Activated CD8-positive, alpha-beta T cell treated with anti-CD3 and anti-CD28 coated beads, Interleukin-2, amount 10 ng/mL, durations not matched to agents 7 days and 5 days (primary cell): ENCODE measurements at regions not wholly inside any gene's neighbourhood (a gene's known extent, or its start where the extent isn't known, plus 50 kb on each side); places are given as distances from the start of the nearest gene placed in this dataset.

ENCODE experiments used
- ATAC-seq: fragments of 150-1000 bp; cut with Tn5 transposase; one replicate; pipeline ENCODE4 v1.10.0; 2021; ENCODE audit warnings: moderate library complexity
- CTCF ChIA-PET: fragments of 350-600 bp; sonication (Branson Sonifier 250); formaldehyde crosslinking; loops from one replicate; lab custom pipeline; 2021; ENCODE audit warnings: antibody characterized with exemption; lab: Charles Lee
- POLR2A ChIA-PET: fragments of 350-600 bp; sonication (Branson Sonifier 250); formaldehyde crosslinking; loops from one replicate; lab custom pipeline; 2021; ENCODE audit warnings: antibody characterized with exemption; lab: Charles Lee
- DNase-seq: peaks from one replicate; pipeline ENCODE4 v3.0.0-alpha.2; 2020
- H3K27ac Mint-ChIP-seq: one replicate; pipeline ENCODE4 v1.8.0; 2021; ENCODE audit warnings: mild to moderate bottlenecking, mixed read lengths
- H3K27me3 Mint-ChIP-seq: one replicate; pipeline ENCODE4 v1.8.0; 2021; ENCODE audit warnings: low read depth, mixed read lengths
- H3K36me3 Mint-ChIP-seq: one replicate; pipeline ENCODE4 v1.8.0; 2021; ENCODE audit warnings: low read depth, mixed read lengths
- H3K4me1 Mint-ChIP-seq: one replicate; pipeline ENCODE4 v1.8.0; 2021; ENCODE audit warnings: low read depth, mixed read lengths
- H3K4me3 Mint-ChIP-seq: one replicate; pipeline ENCODE4 v1.8.0; 2021; ENCODE audit warnings: mild to moderate bottlenecking, mixed read lengths
- H3K9me3 Mint-ChIP-seq: one replicate; pipeline ENCODE4 v1.8.0; 2022; ENCODE audit warnings: mixed read lengths; ENCODE audit not compliant: insufficient read depth

DNA sequence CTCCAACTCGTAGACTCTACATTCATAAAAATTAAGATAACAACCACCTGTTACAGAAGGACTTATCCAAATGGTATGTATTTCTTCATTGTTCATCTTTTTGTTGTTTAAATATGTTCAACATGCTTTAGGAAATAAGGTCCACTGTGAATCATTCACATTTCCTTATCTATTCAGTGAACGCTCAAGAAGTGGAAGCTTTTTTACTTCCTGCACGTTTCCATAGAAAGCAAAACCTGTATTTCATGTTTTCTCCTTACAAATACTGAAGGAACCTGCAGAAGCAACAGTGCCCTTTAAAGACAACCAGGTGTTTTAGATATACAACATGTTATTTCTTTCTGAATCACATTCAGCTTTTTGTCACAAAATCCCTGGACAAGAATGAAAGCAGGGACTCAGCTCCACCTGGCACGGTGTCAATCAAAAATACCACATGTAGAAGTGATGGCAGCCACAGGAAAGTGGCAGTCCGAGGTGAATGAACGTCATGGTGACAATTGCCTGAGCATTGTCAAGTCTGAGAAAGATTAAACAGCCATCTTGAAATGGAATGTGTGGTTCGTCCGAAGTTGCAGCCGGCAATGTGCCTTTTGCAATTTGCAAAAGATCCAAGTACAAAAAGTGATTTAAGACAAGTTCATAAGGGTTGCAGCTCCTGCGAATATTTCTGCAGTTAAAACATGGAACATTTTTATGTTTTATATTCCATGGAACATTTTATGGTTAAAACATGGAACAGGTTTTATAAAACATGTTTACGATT is 66.7 kb upstream of the RIPOR2 start:
- no peak overlapping the region for H3K27ac Mint-ChIP-seq
- POLR2A ChIA-PET, result no interaction called here

DNA sequence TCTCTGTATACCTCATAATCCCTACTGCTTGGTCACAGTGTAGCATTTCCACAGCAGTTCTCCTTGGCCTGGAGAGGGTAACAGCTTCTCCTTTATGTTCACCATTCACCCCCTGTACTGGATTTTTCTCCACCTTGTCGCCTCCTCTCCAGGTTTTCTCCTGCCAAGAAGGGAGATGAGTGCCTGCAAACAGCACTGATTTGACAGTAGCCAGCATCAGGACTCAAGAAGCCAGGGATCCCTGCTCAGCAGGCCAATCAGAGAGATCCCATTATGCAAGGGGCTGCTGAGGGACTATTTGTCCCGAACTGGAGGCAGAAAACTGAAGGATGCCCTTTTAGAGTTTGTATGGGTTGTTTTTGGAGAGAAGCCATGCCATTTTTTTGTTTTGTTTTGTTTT is 68.6 kb upstream of the RIPOR2 start:
- POLR2A ChIA-PET, result interaction anchor here (0.8 to 2.2 kb wide), 3 partner anchors 13 to 91 kb away, joined by 3 to 6 read pairs (median 4); no protein-coding TSS in a partner anchor

More for the DNA sequence above, 66.7 kb upstream of the RIPOR2 start:
- CTCF ChIA-PET, result interaction anchor here (1.2 to 2.3 kb wide), 4 partner anchors 11 to 69 kb away, joined by 4 to 11 read pairs (median 10); partner anchors contain the start of gene RIPOR2
- no peak overlapping the region for H3K4me3 Mint-ChIP-seq
- ATAC-seq (no peak), DNase-seq (no peak)
- peaks cover 56% of the 10 kb centered on the region for H3K36me3 Mint-ChIP-seq
- no peaks in the 10 kb centered on the region for H3K27me3 Mint-ChIP-seq
- H3K9me3 Mint-ChIP-seq, result no peaks in the 10 kb centered on the region
- peaks cover 72% of the 10 kb centered on the region for H3K4me1 Mint-ChIP-seq

DNA sequence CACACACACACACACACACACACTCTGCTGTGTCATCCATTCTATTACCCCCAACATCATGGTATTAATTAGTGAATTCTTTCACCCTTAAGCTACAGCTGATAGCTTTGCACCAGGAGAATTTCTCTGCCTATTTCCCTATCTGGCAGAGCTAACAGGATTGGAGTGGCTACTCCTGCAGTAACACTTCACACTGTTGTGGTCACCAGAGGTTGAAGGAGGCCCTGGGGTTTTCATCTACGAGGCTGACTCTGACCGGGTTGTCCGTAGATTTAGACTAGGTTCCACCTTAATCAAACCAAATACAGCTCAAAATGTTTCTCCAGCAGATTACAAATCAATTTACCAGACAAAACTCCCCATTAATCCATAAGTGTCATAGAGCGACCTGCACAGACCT is 69.2 kb upstream of the RIPOR2 start:
- peaks cover 79% of the 10 kb centered on the region for H3K4me1 Mint-ChIP-seq
- ChIA-PET CTCF (interaction anchor here (1.2 to 5.7 kb wide), 11 partner anchors 9 to 148 kb away, joined by 3 to 70 read pairs (median 9); no protein-coding TSS in a partner anchor), POLR2A (interaction anchor here (0.7 to 2.2 kb wide), 4 partner anchors 14 to 92 kb away, joined by 3 to 6 read pairs (median 4); partner anchors contain the start of gene RIPOR2)
- peak overlapping the region; percentile 11 for H3K27ac Mint-ChIP-seq
- DNase-seq (no peak), ATAC-seq (no peak)
- peaks cover 57% of the 10 kb centered on the region for H3K36me3 Mint-ChIP-seq
- H3K27me3 Mint-ChIP-seq, result no peaks in the 10 kb centered on the region
- no peak overlapping the region for H3K4me3 Mint-ChIP-seq
- H3K9me3 Mint-ChIP-seq, result no peaks in the 10 kb centered on the region

More for the DNA sequence above, 68.6 kb upstream of the RIPOR2 start:
- no peaks in the 10 kb centered on the region for H3K9me3 Mint-ChIP-seq
- peaks cover 76% of the 10 kb centered on the region for H3K4me1 Mint-ChIP-seq
- H3K27me3 Mint-ChIP-seq, result no peaks in the 10 kb centered on the region
- H3K36me3 Mint-ChIP-seq, result peaks cover 58% of the 10 kb centered on the region
- ATAC-seq (no peak), DNase-seq (no peak)
- no peak overlapping the region for H3K4me3 Mint-ChIP-seq
- CTCF ChIA-PET, result interaction anchor here (1.7 to 5.7 kb wide), 7 partner anchors 13 to 147 kb away, joined by 5 to 70 read pairs (median 24); no protein-coding TSS in a partner anchor
- H3K27ac Mint-ChIP-seq, result no peak overlapping the region

DNA sequence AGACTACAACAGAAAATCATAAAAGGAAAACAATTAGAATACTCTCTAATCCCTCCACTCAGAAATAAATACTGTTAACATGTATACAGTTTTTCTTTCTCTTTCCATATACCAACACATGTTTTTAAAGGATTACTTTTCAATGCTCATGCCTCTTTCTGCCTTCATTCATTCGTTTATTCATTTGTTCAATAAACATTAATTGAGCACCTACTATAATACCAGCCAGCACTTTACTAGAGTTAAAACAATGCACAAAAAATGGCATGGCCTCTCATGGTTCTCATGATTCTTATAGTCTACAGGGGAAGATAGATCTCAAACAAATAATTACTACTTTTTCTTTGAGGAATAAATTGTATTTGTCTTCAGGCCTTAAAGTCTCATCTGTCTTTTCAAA is 70.3 kb upstream of the RIPOR2 start:
- ATAC-seq (no peak), DNase-seq (no peak)
- Mint-ChIP-seq H3K36me3 (peaks cover 53% of the 10 kb centered on the region), H3K4me3 (peak overlapping the region; percentile 58), H3K27me3 (no peaks in the 10 kb centered on the region), H3K4me1 (peaks cover 82% of the 10 kb centered on the region), H3K27ac (peak overlapping the region; percentile 92), H3K9me3 (no peaks in the 10 kb centered on the region)
- POLR2A ChIA-PET, result interaction anchor here (0.7 to 2.2 kb wide), 11 partner anchors 12 to 221 kb away, joined by 3 to 15 read pairs (median 5); partner anchors contain the start of gene RIPOR2
- CTCF ChIA-PET, result interaction anchor here (0.8 to 5.7 kb wide), 17 partner anchors 8 to 149 kb away, joined by 3 to 70 read pairs (median 4); partner anchors contain the start of gene RIPOR2

GRCh38 chr6:25006565-25007001 is 70.8 kb upstream of the RIPOR2 start:
- Mint-ChIP-seq H3K4me1 (peaks cover 82% of the 10 kb centered on the region), H3K36me3 (peaks cover 54% of the 10 kb centered on the region), H3K27me3 (no peaks in the 10 kb centered on the region), H3K4me3 (peak overlapping the region; percentile 58), H3K27ac (peak overlapping the region; percentile 92), H3K9me3 (no peaks in the 10 kb centered on the region)
- ChIA-PET CTCF (interaction anchor here (0.6 to 5.7 kb wide), 21 partner anchors 9 to 149 kb away, joined by 3 to 70 read pairs (median 4); partner anchors contain the start of gene RIPOR2), POLR2A (interaction anchor here (0.6 to 1.9 kb wide), 15 partner anchors 12 to 225 kb away, joined by 3 to 15 read pairs (median 3); partner anchors contain the start of gene RIPOR2)
- DNase-seq, result peak; percentile 76
- ATAC-seq, result peak; percentile 84

- H3K27me3 Mint-ChIP-seq, result no peaks in the 10 kb centered on the region
- H3K4me1 Mint-ChIP-seq, result peaks cover 87% of the 10 kb centered on the region
- H3K36me3 Mint-ChIP-seq, result peaks cover 54% of the 10 kb centered on the region
- ATAC-seq, result peak; percentile 52
- H3K27ac Mint-ChIP-seq, result peak overlapping the region; percentile 92
- H3K4me3 Mint-ChIP-seq, result peak overlapping the region; percentile 58
- ChIA-PET CTCF (interaction anchor here (0.6 to 5.7 kb wide), 22 partner anchors 8 to 150 kb away, joined by 3 to 70 read pairs (median 4); partner anchors contain the start of gene RIPOR2), POLR2A (interaction anchor here (0.6 to 1.9 kb wide), 13 partner anchors 11 to 226 kb away, joined by 3 to 15 read pairs (median 4); partner anchors contain the start of gene RIPOR2)
- peak; percentile 47 for DNase-seq
- H3K9me3 Mint-ChIP-seq, result no peaks in the 10 kb centered on the region
These were observed 71.5 kb upstream of the RIPOR2 start for GRCh38 chr6:25007269-25007699.

DNA sequence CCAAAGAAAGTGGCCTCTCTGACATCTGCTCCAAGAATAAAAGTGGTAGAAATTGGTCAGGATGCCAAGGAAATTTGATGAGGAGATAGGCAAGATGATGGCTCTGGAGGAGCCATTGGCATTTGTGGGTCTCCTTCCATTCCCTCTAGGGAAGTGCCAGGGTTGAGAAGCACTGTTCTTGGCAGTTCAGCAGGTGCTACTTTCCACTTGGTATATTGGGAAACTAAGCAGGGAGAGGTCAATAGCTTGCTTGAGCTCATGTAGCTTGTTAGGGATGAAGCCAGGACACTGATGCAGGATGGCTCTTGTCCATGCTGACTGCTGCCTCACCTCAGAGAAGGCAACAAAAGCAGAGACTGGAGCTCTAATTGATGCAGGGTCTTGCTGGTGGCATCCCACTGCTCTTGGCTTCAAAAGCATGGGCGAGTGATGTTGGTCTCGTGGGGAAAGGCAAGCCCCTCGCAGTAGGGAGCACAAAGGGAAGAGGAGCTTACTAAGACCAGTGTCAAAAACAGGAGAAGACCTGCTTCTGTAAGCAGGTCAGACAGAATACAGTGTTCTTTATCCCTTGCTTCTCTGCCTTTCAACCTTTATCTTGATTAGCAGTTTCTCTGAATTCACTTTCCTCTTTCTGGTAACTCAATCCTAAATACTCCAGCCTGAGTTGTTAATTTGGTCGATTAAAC is 73.1 kb upstream of the RIPOR2 start:
- Mint-ChIP-seq H3K36me3 (peaks cover 44% of the 10 kb centered on the region), H3K27ac (peak overlapping the region; percentile 85), H3K27me3 (no peaks in the 10 kb centered on the region), H3K9me3 (no peaks in the 10 kb centered on the region), H3K4me3 (peak overlapping the region; percentile 56), H3K4me1 (peaks cover 86% of the 10 kb centered on the region)
- ChIA-PET CTCF (interaction anchor here (1.0 to 5.7 kb wide), 9 partner anchors 9 to 153 kb away, joined by 4 to 70 read pairs (median 8); no protein-coding TSS in a partner anchor), POLR2A (interaction anchor here (0.6 to 1.3 kb wide), 4 partner anchors 74 to 1023 kb away, joined by 3 to 9 read pairs (median 4); partner anchors contain the start of gene RIPOR2)
- ATAC-seq (peak; percentile 4), DNase-seq (no peak)

DNA sequence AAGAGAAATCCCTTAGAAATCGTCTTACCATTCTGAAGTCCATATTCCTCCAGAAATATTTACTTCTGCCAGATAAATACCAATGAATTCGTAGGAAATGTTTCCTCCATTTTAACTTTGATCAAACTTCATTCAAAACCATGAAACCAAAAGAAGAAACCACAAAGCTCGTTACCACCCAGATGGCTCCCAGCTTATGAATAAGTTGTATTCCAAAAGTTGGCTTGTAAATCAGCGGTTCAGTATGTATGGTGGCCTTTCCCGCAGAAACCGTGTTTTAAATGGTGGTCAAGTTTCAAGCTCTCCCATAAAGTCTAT is 73.6 kb upstream of the RIPOR2 start:
- no peak for ATAC-seq
- H3K27me3 Mint-ChIP-seq, result no peaks in the 10 kb centered on the region
- CTCF ChIA-PET, result interaction anchor here (1.0 to 5.7 kb wide), 9 partner anchors 9 to 153 kb away, joined by 4 to 70 read pairs (median 8); no protein-coding TSS in a partner anchor

GRCh38 chr6:25010176-25010575 is 74.4 kb upstream of the RIPOR2 start:
- ATAC-seq (no peak), DNase-seq (no peak)
- H3K9me3 Mint-ChIP-seq, result no peaks in the 10 kb centered on the region
- POLR2A ChIA-PET, result interaction anchor here (0.6 kb wide), 1 partner anchor 153 kb away, joined by 4 read pairs; no protein-coding TSS in a partner anchor
- H3K36me3 Mint-ChIP-seq, result peaks cover 40% of the 10 kb centered on the region
- H3K27me3 Mint-ChIP-seq, result no peaks in the 10 kb centered on the region
- H3K27ac Mint-ChIP-seq, result peak overlapping the region; percentile 85
- peaks cover 82% of the 10 kb centered on the region for H3K4me1 Mint-ChIP-seq
- no peak overlapping the region for H3K4me3 Mint-ChIP-seq
- CTCF ChIA-PET, result interaction anchor here (1.6 to 5.7 kb wide), 5 partner anchors 8 to 154 kb away, joined by 5 to 70 read pairs (median 9); no protein-coding TSS in a partner anchor

More for the DNA sequence above, 73.6 kb upstream of the RIPOR2 start:
- Mint-ChIP-seq H3K4me1 (peaks cover 82% of the 10 kb centered on the region), H3K9me3 (no peaks in the 10 kb centered on the region), H3K27ac (peak overlapping the region; percentile 85), H3K36me3 (peaks cover 41% of the 10 kb centered on the region), H3K4me3 (peak overlapping the region; percentile 56)
- no peak for DNase-seq
- POLR2A ChIA-PET, result interaction anchor here (1.2 to 1.3 kb wide), 3 partner anchors 74 to 153 kb away, joined by 3 to 9 read pairs (median 4); partner anchors contain the start of gene RIPOR2

DNA sequence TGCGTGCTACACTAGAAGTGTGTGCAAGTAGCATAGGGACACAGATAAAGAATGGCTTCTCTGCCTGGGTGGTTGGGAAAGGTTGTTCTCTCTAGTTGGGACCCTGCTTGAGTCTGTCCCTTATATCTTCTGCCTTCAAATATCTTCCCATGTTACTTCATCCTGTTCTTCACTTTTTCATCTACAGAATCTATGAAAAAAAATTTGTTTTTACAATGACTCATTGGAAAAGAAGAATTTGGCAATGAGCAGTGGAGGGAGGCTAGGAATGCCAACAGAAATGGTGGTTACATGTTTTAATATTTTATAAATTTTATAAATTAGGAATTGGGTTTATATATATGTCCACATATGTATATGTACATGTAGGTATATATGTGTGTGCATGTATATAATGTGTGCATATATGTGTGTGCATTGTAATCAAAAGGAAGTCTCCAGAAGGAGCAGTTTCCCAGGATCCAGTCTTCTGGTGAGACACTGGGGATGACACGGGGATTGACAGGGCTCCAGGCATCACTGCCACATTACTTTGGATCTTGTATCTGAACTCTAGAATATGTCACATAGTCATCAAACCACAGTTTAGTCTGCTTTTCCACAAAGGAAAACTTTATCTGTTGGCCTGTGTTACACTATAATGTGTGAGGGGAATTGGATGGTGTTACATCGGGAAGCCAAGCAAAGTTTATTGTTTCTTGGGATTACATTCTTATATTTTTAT is 75.3 kb upstream of the RIPOR2 start:
- ATAC-seq (no peak), DNase-seq (no peak)
- Mint-ChIP-seq H3K27me3 (no peaks in the 10 kb centered on the region), H3K9me3 (no peaks in the 10 kb centered on the region), H3K4me3 (no peak overlapping the region), H3K27ac (no peak overlapping the region), H3K4me1 (peaks cover 80% of the 10 kb centered on the region), H3K36me3 (peaks cover 38% of the 10 kb centered on the region)
- ChIA-PET POLR2A (no interaction called here), CTCF (interaction anchor here (1.0 to 8.7 kb wide), 3 partner anchors 16 to 77 kb away, joined by 3 to 87 read pairs (median 4); no protein-coding TSS in a partner anchor)
